H9 (cell line): ENCODE measurements at regions not wholly inside any gene's neighbourhood (a gene's known extent, or its start where the extent isn't known, plus 50 kb on each side); places are given as distances from the start of the nearest gene placed in this dataset.

ENCODE experiments used
- DNase-seq: peaks from one replicate; pipeline ENCODE4 v3.0.0-alpha.2; 2017
- H2AFZ ChIP-seq: one replicate; pipeline ENCODE4 v1.6.1; 2013; ENCODE audit warnings: mild to moderate bottlenecking, low read length, control low read depth, moderate library complexity
- H2AK5ac ChIP-seq: 2 replicates; pipeline ENCODE4 v1.6.1; 2013; ENCODE audit warnings: low read length, control low read depth, mixed read lengths; ENCODE audit not compliant: insufficient read length
- H2BK120ac ChIP-seq: one replicate; pipeline ENCODE4 v1.6.1; 2013; ENCODE audit warnings: low read depth, mild to moderate bottlenecking, low read length, control low read depth, inconsistent platforms; ENCODE audit not compliant: poor library complexity, severe bottlenecking
- H2BK12ac ChIP-seq: 2 replicates; pipeline ENCODE4 v1.6.1; 2013; ENCODE audit warnings: low read length, control low read depth, mixed read lengths, low read depth; ENCODE audit not compliant: insufficient read length
- H2BK15ac ChIP-seq: 2 replicates; pipeline ENCODE4 v1.6.1; 2013; ENCODE audit warnings: low read depth, low read length, control low read depth
- H2BK20ac ChIP-seq: one replicate; pipeline ENCODE4 v1.6.1; 2013; ENCODE audit warnings: low read depth, mild to moderate bottlenecking, low read length, control low read depth, inconsistent platforms; ENCODE audit not compliant: poor library complexity, severe bottlenecking
- H2BK5ac ChIP-seq: 2 replicates; pipeline ENCODE4 v1.6.1; 2013; ENCODE audit warnings: low read length, control low read depth, mixed read lengths; ENCODE audit not compliant: insufficient read length
- H3K14ac ChIP-seq: 2 replicates; pipeline ENCODE4 v1.6.1; 2013; ENCODE audit warnings: low read length, control low read depth; ENCODE audit not compliant: insufficient read depth
- H3K18ac ChIP-seq: 2 replicates; pipeline ENCODE4 v1.6.1; 2013; ENCODE audit warnings: low read depth, mild to moderate bottlenecking, mixed read lengths, low read length, control low read depth; ENCODE audit not compliant: insufficient read length
- H3K23ac ChIP-seq: 2 replicates; pipeline ENCODE4 v1.6.1; 2013; ENCODE audit warnings: low read length, control low read depth, mixed read lengths, low read depth; ENCODE audit not compliant: insufficient read length
- H3K23me2 ChIP-seq: 2 replicates; pipeline ENCODE4 v1.6.1; 2013; ENCODE audit warnings: low read depth, mild to moderate bottlenecking, mixed read lengths, low read length, control low read depth; ENCODE audit not compliant: insufficient read length, poor library complexity, severe bottlenecking
- H3K27ac ChIP-seq: 2 replicates; pipeline ENCODE4 v1.5.1; 2013; ENCODE audit warnings: low read length, control low read depth, mixed read lengths, low read depth; ENCODE audit not compliant: insufficient read length
- H3K27me3 ChIP-seq: 2 replicates; pipeline ENCODE4 v1.6.1; 2013; ENCODE audit warnings: low read length, control low read depth, inconsistent platforms; ENCODE audit not compliant: insufficient read depth
- H3K4ac ChIP-seq: 2 replicates; pipeline ENCODE4 v1.6.1; 2013; ENCODE audit warnings: low read depth, mild to moderate bottlenecking, control low read depth, inconsistent platforms, low read length, moderate library complexity
- H3K4me1 ChIP-seq: 2 replicates; pipeline ENCODE4 v1.6.1; 2013; ENCODE audit warnings: low read length, control low read depth, inconsistent platforms; ENCODE audit not compliant: insufficient read depth
- H3K4me2 ChIP-seq: 2 replicates; pipeline ENCODE4 v1.6.1; 2013; ENCODE audit warnings: low read length, control low read depth, mixed read lengths; ENCODE audit not compliant: insufficient read length, insufficient read depth
- H3K56ac ChIP-seq: 2 replicates; pipeline ENCODE4 v1.6.1; 2013; ENCODE audit warnings: low read depth, mild to moderate bottlenecking, mixed read lengths, low read length, control low read depth; ENCODE audit not compliant: insufficient read length
- H3K79me1 ChIP-seq: 2 replicates; pipeline ENCODE4 v1.6.1; 2013; ENCODE audit warnings: low read depth, mild to moderate bottlenecking, moderate library complexity, low read length, control low read depth, inconsistent platforms; ENCODE audit not compliant: insufficient read depth, poor library complexity, severe bottlenecking
- H3K79me2 ChIP-seq: 2 replicates; pipeline ENCODE4 v1.6.1; 2013; ENCODE audit warnings: low read length, control low read depth, inconsistent platforms; ENCODE audit not compliant: insufficient read depth
- H3K9ac ChIP-seq: 2 replicates; pipeline ENCODE4 v1.6.1; 2013; ENCODE audit warnings: low read length, control low read depth, mixed read lengths; ENCODE audit not compliant: insufficient read length; ENCODE audit errors: extremely low read depth
- H3K9me3 ChIP-seq: one replicate; pipeline ENCODE4 v1.6.1; 2013; ENCODE audit warnings: low read depth, low read length, inconsistent platforms; ENCODE audit not compliant: control insufficient read depth
- H3T11ph ChIP-seq: one replicate; pipeline ENCODE4 v1.6.1; 2013; ENCODE audit warnings: mild to moderate bottlenecking, low read length, control low read depth, inconsistent platforms
- H4K20me1 ChIP-seq: one replicate; pipeline ENCODE4 v1.6.1; 2013; ENCODE audit not compliant: control insufficient read depth, insufficient read length, insufficient read depth
- H4K5ac ChIP-seq: 2 replicates; pipeline ENCODE4 v1.6.1; 2013; ENCODE audit warnings: low read depth, mild to moderate bottlenecking, mixed read lengths, low read length, control low read depth; ENCODE audit not compliant: insufficient read length
- H4K8ac ChIP-seq: replicated peaks from 2 replicates; pipeline ENCODE4 v1.6.1; 2013; ENCODE audit warnings: low read length, control low read depth, mixed read lengths, low read depth; ENCODE audit not compliant: insufficient read length
- H4K91ac ChIP-seq: 2 replicates; pipeline ENCODE4 v1.6.1; 2013; ENCODE audit warnings: low read depth, mild to moderate bottlenecking, moderate library complexity, mixed read lengths, low read length, control low read depth; ENCODE audit not compliant: insufficient read length
- H3K27ac Mint-ChIP-seq, 3 experiments: 2 replicates in 2 of 3; 3 replicates in 1 of 3; pipeline ENCODE4 v1.8.0; 2020 to 2021; ENCODE audit warnings: mixed read lengths in 3 of 3, mild to moderate bottlenecking in 1 of 3, moderate library complexity in 1 of 3
- H3K27me3 Mint-ChIP-seq: 2 replicates; pipeline ENCODE4 v1.8.0; 2021; ENCODE audit warnings: low read depth, mild to moderate bottlenecking, moderate library complexity, mixed read lengths
- H3K36me3 Mint-ChIP-seq, 3 experiments: 2 replicates in 2 of 3; 3 replicates in 1 of 3; pipeline ENCODE4 v1.8.0; 2020 to 2021; ENCODE audit warnings: low read depth in 3 of 3, mixed read lengths in 3 of 3; ENCODE audit not compliant: insufficient read depth in 1 of 3
- H3K4me1 Mint-ChIP-seq, 2 experiments: 2 replicates each; pipeline ENCODE4 v1.8.0; 2020; ENCODE audit warnings: mixed read lengths in 2 of 2
- H3K4me3 Mint-ChIP-seq, 2 experiments: 2 replicates in 1 of 2; 3 replicates in 1 of 2; pipeline ENCODE4 v1.8.0; 2020 to 2021; ENCODE audit warnings: mild to moderate bottlenecking in 2 of 2, mixed read lengths in 2 of 2, moderate library complexity in 1 of 2
- H3K9me3 Mint-ChIP-seq, 2 experiments: 2 replicates in 1 of 2; 3 replicates in 1 of 2; pipeline ENCODE4 v1.8.0; 2020; ENCODE audit warnings: mild to moderate bottlenecking in 2 of 2, mixed read lengths in 2 of 2, moderate library complexity in 1 of 2
- CTCF ChIP-seq: fragments of 200-600 bp; sonication (generic); conservative IDR thresholded peaks from 3 replicates; pipeline ENCODE4 v1.8.0; 2021; ENCODE audit warnings: antibody characterized with exemption, mild to moderate bottlenecking

GRCh38 chr5:120808606-120809005 is 344.5 kb downstream of the PRR16 start:
- no peak overlapping the region for H3T11ph ChIP-seq
- H3K27ac ChIP-seq: no peak overlapping the region
- no peaks in the 10 kb centered on the region for H3K79me2 ChIP-seq
- Mint-ChIP-seq H3K9me3 (peaks cover 0 to 4% of the 10 kb centered on the region in 2 experiments; a peak in 2 of 5 replicates), H3K36me3 (peaks cover 0 to 9% (median 1%) of the 10 kb centered on the region in 3 experiments; a peak in 2 of 7 replicates), H3K27ac (no peak overlapping the region; a peak in 1 of 7 replicates), H3K4me3 (no peak overlapping the region), H3K4me1 (peaks cover 8 to 20% of the 10 kb centered on the region in 2 experiments), H3K27me3 (no peaks in the 10 kb centered on the region)
- H2BK15ac ChIP-seq: no peak overlapping the region
- TF ChIP-seq CTCF: no peak
- no peak overlapping the region for H4K91ac ChIP-seq
- no peak overlapping the region for H3K18ac ChIP-seq
- no peak overlapping the region for H3K4ac ChIP-seq
- peaks cover 6% of the 10 kb centered on the region for H3K4me1 ChIP-seq
- H4K5ac ChIP-seq: no peak overlapping the region
- no peak overlapping the region for H3K9ac ChIP-seq
- no peak overlapping the region for H2BK12ac ChIP-seq
- H3K14ac ChIP-seq: no peak overlapping the region
- no peaks in the 10 kb centered on the region for H3K27me3 ChIP-seq
- no peaks in the 10 kb centered on the region for H3K79me1 ChIP-seq
- H3K23ac ChIP-seq: no peak overlapping the region
- H3K9me3 ChIP-seq: no peaks in the 10 kb centered on the region
- no peak overlapping the region for H2BK120ac ChIP-seq
- H3K23me2 ChIP-seq: no peaks in the 10 kb centered on the region
- no peak overlapping the region for H2AFZ ChIP-seq
- H2BK20ac ChIP-seq: no peak overlapping the region
- DNase-seq: no peak
- no peak overlapping the region for H3K4me2 ChIP-seq
- H2AK5ac ChIP-seq: no peak overlapping the region
- H4K8ac ChIP-seq: no peak overlapping the region
- no peak overlapping the region for H2BK5ac ChIP-seq
- no peaks in the 10 kb centered on the region for H4K20me1 ChIP-seq
- no peak overlapping the region for H3K56ac ChIP-seq
